ENCODE measurements at regions not wholly inside any gene's neighbourhood (a gene's known extent, or its start where the extent isn't known, plus 50 kb on each side); places are given as distances from the start of the nearest gene placed in this dataset.

DNA sequence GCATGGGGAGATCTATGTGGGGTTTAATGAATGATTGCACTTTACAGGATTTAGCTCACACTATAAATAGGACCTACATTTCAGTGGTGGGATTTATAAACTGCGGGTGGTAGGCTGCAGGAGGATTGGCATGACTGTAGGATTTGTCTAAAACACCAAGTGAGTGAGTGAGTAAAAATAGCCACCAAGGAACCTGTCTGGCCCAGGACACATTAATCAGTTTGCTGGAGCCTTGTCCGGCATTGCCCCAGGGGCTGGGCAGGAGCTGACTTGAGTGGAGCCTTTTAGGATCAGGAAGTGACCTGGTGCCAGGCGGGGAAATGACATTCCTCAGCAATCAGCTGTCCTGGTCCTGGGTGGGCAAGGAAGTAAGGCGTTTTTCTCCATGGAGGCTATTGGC, 193.9 kb upstream of the ADRA1D start:
- TF ChIP-seq, protein P1, sequence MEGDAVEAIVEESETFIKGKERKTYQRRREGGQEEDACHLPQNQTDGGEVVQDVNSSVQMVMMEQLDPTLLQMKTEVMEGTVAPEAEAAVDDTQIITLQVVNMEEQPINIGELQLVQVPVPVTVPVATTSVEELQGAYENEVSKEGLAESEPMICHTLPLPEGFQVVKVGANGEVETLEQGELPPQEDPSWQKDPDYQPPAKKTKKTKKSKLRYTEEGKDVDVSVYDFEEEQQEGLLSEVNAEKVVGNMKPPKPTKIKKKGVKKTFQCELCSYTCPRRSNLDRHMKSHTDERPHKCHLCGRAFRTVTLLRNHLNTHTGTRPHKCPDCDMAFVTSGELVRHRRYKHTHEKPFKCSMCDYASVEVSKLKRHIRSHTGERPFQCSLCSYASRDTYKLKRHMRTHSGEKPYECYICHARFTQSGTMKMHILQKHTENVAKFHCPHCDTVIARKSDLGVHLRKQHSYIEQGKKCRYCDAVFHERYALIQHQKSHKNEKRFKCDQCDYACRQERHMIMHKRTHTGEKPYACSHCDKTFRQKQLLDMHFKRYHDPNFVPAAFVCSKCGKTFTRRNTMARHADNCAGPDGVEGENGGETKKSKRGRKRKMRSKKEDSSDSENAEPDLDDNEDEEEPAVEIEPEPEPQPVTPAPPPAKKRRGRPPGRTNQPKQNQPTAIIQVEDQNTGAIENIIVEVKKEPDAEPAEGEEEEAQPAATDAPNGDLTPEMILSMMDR (IDR thresholded peaks at IDR 0.05) = no peak
- TF ChIP-seq TAF1 (IDR thresholded peaks at IDR 0.05; ENCODE audit: borderline replicate concordance, low read depth, low read length) = no peak

Data from SK-N-SH (cell line).